ENCODE measurements at regions not wholly inside any gene's neighbourhood (a gene's known extent, or its start where the extent isn't known, plus 50 kb on each side); places are given as distances from the start of the nearest gene placed in this dataset.

GRCh38 chr16:59238246-59238645 lies 504.1 kb upstream of the GOT2 start:
- Histone ChIP-seq H3K27me3 (no peaks in the 10 kb centered on the region), H3K9me3 (no peaks in the 10 kb centered on the region), H3K4me3 (no peak overlapping the region), H3K27ac (no peak overlapping the region), H3K36me3 (no peaks in the 10 kb centered on the region), H3K4me1 (no peaks in the 10 kb centered on the region)
- DNase-seq (no peak), ATAC-seq (no peak)
- intact Hi-C loops (cut with DNase I; ENCODE audit: low total_unique reads) (no loop called here), in situ Hi-C loops (cut with MboI; ENCODE audit: low sequenced_read_pairs in 4 of 4) (no loop called here)
- TF ChIP-seq POLR2A (IDR thresholded peaks at IDR 0.05) (no peak), CTCF (IDR thresholded peaks at IDR 0.05 in 4 of 5, conservative IDR thresholded peaks at IDR 0.05 in 1 of 5) (no peak)

- no peak for ATAC-seq
These were observed 502.8 kb upstream of the GOT2 start for GRCh38 chr16:59236804-59237458.

GRCh38 chr16:59224401-59224800 lies 490.3 kb upstream of the GOT2 start:
- Histone ChIP-seq H3K27ac (no peak overlapping the region), H3K9me3 (no peaks in the 10 kb centered on the region), H3K27me3 (no peaks in the 10 kb centered on the region), H3K4me1 (no peaks in the 10 kb centered on the region), H3K36me3 (no peaks in the 10 kb centered on the region), H3K4me3 (no peak overlapping the region)
- intact Hi-C loops (cut with DNase I; ENCODE audit: low total_unique reads): no loop called here
- in situ Hi-C loops (cut with MboI; ENCODE audit: low sequenced_read_pairs in 4 of 4): no loop called here
- TF ChIP-seq POLR2A (IDR thresholded peaks at IDR 0.05): no peak
- TF ChIP-seq CTCF (IDR thresholded peaks at IDR 0.05 in 4 of 5, conservative IDR thresholded peaks at IDR 0.05 in 1 of 5): no peak
- ATAC-seq (no peak), DNase-seq (no peak)

More at GRCh38 chr16:59236804-59237458, 502.8 kb upstream of the GOT2 start:
- Histone ChIP-seq H3K9me3 (no peaks in the 10 kb centered on the region), H3K4me1 (no peaks in the 10 kb centered on the region), H3K4me3 (no peak overlapping the region), H3K27ac (no peak overlapping the region), H3K27me3 (no peaks in the 10 kb centered on the region), H3K36me3 (no peaks in the 10 kb centered on the region)
- no peak for DNase-seq
- intact Hi-C loops (cut with DNase I; ENCODE audit: low total_unique reads): no loop called here
- in situ Hi-C loops (cut with MboI; ENCODE audit: low sequenced_read_pairs in 4 of 4): no loop called here
- TF ChIP-seq CTCF (IDR thresholded peaks at IDR 0.05 in 4 of 5, conservative IDR thresholded peaks at IDR 0.05 in 1 of 5) (no peak), POLR2A (IDR thresholded peaks at IDR 0.05) (no peak)

- Histone ChIP-seq H3K9me3 (no peaks in the 10 kb centered on the region), H3K27me3 (no peaks in the 10 kb centered on the region), H3K4me1 (no peaks in the 10 kb centered on the region), H3K4me3 (no peak overlapping the region), H3K27ac (no peak overlapping the region), H3K36me3 (no peaks in the 10 kb centered on the region)
- in situ Hi-C loops (cut with MboI; ENCODE audit: low sequenced_read_pairs in 4 of 4) (no loop called here), intact Hi-C loops (cut with DNase I; ENCODE audit: low total_unique reads) (no loop called here)
- ATAC-seq: no peak
- TF ChIP-seq POLR2A (IDR thresholded peaks at IDR 0.05) (no peak), CTCF (IDR thresholded peaks at IDR 0.05 in 4 of 5, conservative IDR thresholded peaks at IDR 0.05 in 1 of 5) (no peak)
- DNase-seq: no peak
These were observed 485.9 kb upstream of the GOT2 start for GRCh38 chr16:59220011-59220410.

GRCh38 chr16:59216291-59216690 lies 482.2 kb upstream of the GOT2 start:
- in situ Hi-C loops (cut with MboI; ENCODE audit: low sequenced_read_pairs in 4 of 4) (no loop called here), intact Hi-C loops (cut with DNase I; ENCODE audit: low total_unique reads) (no loop called here)
- Histone ChIP-seq H3K9me3 (no peaks in the 10 kb centered on the region), H3K27me3 (no peaks in the 10 kb centered on the region), H3K4me3 (no peak overlapping the region), H3K36me3 (no peaks in the 10 kb centered on the region), H3K4me1 (peaks cover 0 to 3% of the 10 kb centered on the region in 2 donors), H3K27ac (no peak overlapping the region)
- no peak for DNase-seq
- ATAC-seq: no peak
- no peak for TF ChIP-seq POLR2A (IDR thresholded peaks at IDR 0.05)
- no peak for TF ChIP-seq CTCF (IDR thresholded peaks at IDR 0.05 in 4 of 5, conservative IDR thresholded peaks at IDR 0.05 in 1 of 5)
